ENCODE measurements at regions not wholly inside any gene's neighbourhood (a gene's known extent, or its start where the extent isn't known, plus 50 kb on each side); places are given as distances from the start of the nearest gene placed in this dataset.

- H3K4me3 ChIP-seq (ENCODE audit: low read length) = no peak overlapping the region
- no peak for DNase-seq (ENCODE audit: low read depth, low spot score)
These were observed 202.5 kb upstream of the GPR26 start for GRCh38 chr10:123463698-123464097.

- no peak overlapping the region for H3K4me3 ChIP-seq (ENCODE audit: low read length)
- DNase-seq (ENCODE audit: low read depth, low spot score) = no peak
These were observed 201.5 kb upstream of the GPR26 start for GRCh38 chr10:123464430-123465323.

GRCh38 chr10:123470336-123470921 is 195.7 kb upstream of the GPR26 start:
- no peak for DNase-seq (ENCODE audit: low read depth, low spot score)

GRCh38 chr10:123471811-123472210 is 194.3 kb upstream of the GPR26 start:
- no peak overlapping the region for H3K4me3 ChIP-seq (ENCODE audit: low read length)
- DNase-seq (ENCODE audit: low read depth, low spot score) = no peak

More at GRCh38 chr10:123470336-123470921, 195.7 kb upstream of the GPR26 start:
- H3K4me3 ChIP-seq (ENCODE audit: low read length) = no peak overlapping the region

GRCh38 chr10:123472606-123473005 is 193.5 kb upstream of the GPR26 start:
- DNase-seq (ENCODE audit: low read depth, low spot score) = no peak
- H3K4me3 ChIP-seq (ENCODE audit: low read length) = no peak overlapping the region

- DNase-seq (ENCODE audit: low read depth, low spot score) = no peak
- H3K4me3 ChIP-seq (ENCODE audit: low read length) = no peak overlapping the region
These were observed 191.5 kb upstream of the GPR26 start for GRCh38 chr10:123474700-123475099.

- DNase-seq (ENCODE audit: low read depth, low spot score) = no peak
These were observed 190.7 kb upstream of the GPR26 start for GRCh38 chr10:123475466-123475865.

GRCh38 chr10:123478116-123478515 is 188.0 kb upstream of the GPR26 start:
- no peak for DNase-seq (ENCODE audit: low read depth, low spot score)

More at GRCh38 chr10:123475466-123475865, 190.7 kb upstream of the GPR26 start:
- no peak overlapping the region for H3K4me3 ChIP-seq (ENCODE audit: low read length)

GRCh38 chr10:123479640-123480039 is 186.5 kb upstream of the GPR26 start:
- no peak for DNase-seq (ENCODE audit: low read depth, low spot score)
- H3K4me3 ChIP-seq (ENCODE audit: low read length) = no peak overlapping the region

More at GRCh38 chr10:123478116-123478515, 188.0 kb upstream of the GPR26 start:
- no peak overlapping the region for H3K4me3 ChIP-seq (ENCODE audit: low read length)

GRCh38 chr10:123480344-123480743 is 185.8 kb upstream of the GPR26 start:
- DNase-seq (ENCODE audit: low read depth, low spot score) = no peak
- H3K4me3 ChIP-seq (ENCODE audit: low read length) = no peak overlapping the region

- H3K4me3 ChIP-seq (ENCODE audit: low read length) = no peak overlapping the region
- DNase-seq (ENCODE audit: low read depth, low spot score) = no peak
These were observed 185.3 kb upstream of the GPR26 start for GRCh38 chr10:123480845-123481244.

- DNase-seq (ENCODE audit: low read depth, low spot score) = no peak
- H3K4me3 ChIP-seq (ENCODE audit: low read length) = no peak overlapping the region
These were observed 181.4 kb upstream of the GPR26 start for GRCh38 chr10:123484722-123485121.

GRCh38 chr10:123485341-123485960 is 180.7 kb upstream of the GPR26 start:
- no peak overlapping the region for H3K4me3 ChIP-seq (ENCODE audit: low read length)
- no peak for DNase-seq (ENCODE audit: low read depth, low spot score)

- no peak for DNase-seq (ENCODE audit: low read depth, low spot score)
- H3K4me3 ChIP-seq (ENCODE audit: low read length) = no peak overlapping the region
These were observed 177.7 kb upstream of the GPR26 start for GRCh38 chr10:123488436-123488835.

- DNase-seq (ENCODE audit: low read depth, low spot score) = no peak
- H3K4me3 ChIP-seq (ENCODE audit: low read length) = no peak overlapping the region
These were observed 174.8 kb upstream of the GPR26 start for GRCh38 chr10:123491364-123491763.

GRCh38 chr10:123492016-123492415 is 174.1 kb upstream of the GPR26 start:
- no peak for DNase-seq (ENCODE audit: low read depth, low spot score)
- H3K4me3 ChIP-seq (ENCODE audit: low read length) = no peak overlapping the region

GRCh38 chr10:123494301-123494808 is 171.8 kb upstream of the GPR26 start:
- H3K4me3 ChIP-seq (ENCODE audit: low read length) = no peak overlapping the region
- DNase-seq (ENCODE audit: low read depth, low spot score) = no peak

GRCh38 chr10:123496375-123496774 is 169.8 kb upstream of the GPR26 start:
- no peak overlapping the region for H3K4me3 ChIP-seq (ENCODE audit: low read length)
- no peak for DNase-seq (ENCODE audit: low read depth, low spot score)

- DNase-seq (ENCODE audit: low read depth, low spot score) = no peak
- H3K4me3 ChIP-seq (ENCODE audit: low read length) = no peak overlapping the region
These were observed 169.0 kb upstream of the GPR26 start for GRCh38 chr10:123496996-123497660.

Measured in Jurkat, Clone E6-1 (cell line).